HG02884 (cell line): ENCODE measurements at regions not wholly inside any gene's neighbourhood (a gene's known extent, or its start where the extent isn't known, plus 50 kb on each side); places are given as distances from the start of the nearest gene placed in this dataset.

ENCODE experiments used
- ATAC-seq: cut with Tn5 transposase; IDR thresholded peaks from one replicate; pipeline ENCODE4 v1.9.1; 2021; ENCODE audit warnings: mild to moderate bottlenecking, moderate library complexity; ENCODE audit not compliant: unreplicated experiment

DNA sequence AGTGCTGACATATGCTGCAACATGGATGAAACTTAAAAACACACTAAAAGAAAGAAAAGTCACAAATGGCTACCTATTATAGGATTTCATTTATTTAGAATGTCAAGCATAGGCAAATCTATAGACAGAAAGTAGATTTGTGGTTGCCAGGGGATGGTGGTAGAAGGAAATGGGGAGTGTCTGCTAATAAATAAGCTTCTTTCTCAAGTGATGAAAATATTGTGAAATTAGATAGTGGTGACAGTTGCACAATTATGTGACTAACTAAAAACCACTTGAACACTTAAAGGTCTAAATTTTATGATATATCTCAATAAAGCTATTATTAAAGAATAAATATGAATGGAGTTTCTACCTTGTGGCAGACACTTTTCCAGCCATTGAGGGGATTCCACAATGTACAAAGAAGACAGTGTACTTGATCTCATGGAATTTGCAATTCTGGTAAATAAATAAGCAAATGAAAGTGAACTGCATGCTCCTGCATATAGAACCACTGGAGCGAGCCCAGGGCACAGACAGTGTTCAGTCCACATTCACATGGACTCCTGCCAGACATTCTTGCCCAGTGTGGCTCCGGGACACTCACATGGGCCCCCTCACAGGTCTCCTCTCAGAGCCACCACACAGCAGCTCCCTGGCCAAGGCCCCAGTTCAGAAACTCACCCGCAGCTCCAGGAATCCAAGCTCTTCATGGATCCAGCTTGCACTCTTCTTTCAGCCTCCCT is 107.1 kb upstream of the ARID2 start:
- no peak for ATAC-seq

DNA sequence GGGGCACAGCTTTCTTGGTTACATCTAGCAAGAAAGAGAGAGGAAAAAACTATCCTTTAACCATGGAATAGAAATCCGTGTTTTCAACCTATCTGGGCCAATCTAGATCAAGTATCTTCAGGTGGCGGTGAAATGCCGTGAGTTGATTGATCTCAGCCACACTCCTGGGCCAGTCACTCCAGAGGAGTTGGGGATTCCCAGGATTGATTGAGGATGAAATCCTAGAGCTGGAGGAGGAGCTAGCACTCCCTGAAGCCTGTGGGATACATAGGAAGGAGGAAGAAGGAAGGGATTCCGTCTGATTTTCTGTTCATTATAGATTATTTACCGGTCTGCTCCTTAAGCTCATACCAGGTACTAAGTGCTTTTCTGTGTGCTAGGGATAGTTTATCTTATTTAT is 106.3 kb upstream of the ARID2 start:
- ATAC-seq, result no peak

DNA sequence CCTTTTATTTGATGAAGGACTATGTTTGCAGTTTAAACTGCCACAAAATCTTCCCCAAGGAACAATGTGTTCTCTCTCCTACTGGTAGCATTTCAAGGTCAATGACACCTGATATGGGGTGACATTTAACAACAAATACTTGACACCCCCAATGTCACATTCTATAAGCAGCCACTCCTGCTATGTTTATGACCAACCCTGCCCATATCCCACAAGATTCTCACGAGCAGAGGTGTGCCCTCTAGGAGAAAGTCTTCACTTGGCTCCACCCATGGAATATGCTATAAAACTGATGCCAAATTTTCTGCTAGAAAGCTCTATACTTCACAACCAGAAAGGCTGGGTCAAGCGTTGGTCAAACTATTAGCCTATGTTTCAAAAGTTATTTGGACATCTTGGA is 105.6 kb upstream of the ARID2 start:
- no peak for ATAC-seq

DNA sequence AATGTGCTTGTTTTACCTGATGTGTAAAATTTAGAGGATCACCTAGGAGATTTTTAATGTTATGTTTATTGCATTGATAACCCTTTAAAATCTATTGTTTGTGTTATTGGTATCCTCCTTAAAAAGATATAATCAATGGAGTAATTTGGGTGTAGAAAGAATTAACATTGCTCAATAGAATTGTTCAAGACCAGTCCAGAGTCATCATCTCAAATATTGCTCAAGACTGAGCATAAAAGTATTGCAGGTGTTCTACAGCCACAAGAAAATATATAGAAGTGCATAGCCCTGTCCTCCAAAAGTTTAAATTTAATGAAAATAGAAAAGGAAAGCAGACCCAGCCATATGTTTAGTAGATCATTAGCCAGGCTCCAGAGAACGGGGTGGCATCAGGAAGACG is 102.5 kb upstream of the ARID2 start:
- ATAC-seq, result no peak

DNA sequence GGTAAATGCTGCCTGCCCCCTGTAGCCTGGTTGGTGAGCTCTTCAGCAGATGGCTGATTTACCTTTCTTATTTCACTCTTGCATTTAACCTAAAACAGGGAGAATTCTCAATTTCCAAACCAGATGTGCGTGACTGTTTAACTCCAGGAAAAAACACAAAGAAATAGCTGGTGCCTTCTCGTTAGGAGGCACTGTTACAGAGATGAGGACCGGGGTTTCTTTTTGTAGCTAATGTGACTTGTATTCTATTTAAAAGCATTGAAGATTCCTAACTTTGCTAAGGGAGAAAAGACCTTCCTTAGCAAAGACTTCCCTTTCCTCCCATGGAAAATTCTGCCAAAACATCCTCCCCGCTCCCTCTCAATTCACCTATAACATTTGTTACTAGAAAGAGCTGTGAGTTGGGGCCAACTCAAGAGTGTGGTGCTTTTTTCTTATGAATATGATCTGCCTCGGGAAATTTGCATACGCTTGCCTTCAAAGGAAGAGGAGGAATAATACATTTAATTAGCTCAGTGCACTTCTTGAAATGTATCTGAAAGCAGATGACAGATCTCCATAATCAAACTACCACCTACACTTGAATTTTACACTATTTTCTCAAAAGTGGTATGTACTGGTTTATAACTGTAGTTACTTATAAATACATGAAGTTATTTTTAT is 102.0 kb upstream of the ARID2 start:
- no peak for ATAC-seq

DNA sequence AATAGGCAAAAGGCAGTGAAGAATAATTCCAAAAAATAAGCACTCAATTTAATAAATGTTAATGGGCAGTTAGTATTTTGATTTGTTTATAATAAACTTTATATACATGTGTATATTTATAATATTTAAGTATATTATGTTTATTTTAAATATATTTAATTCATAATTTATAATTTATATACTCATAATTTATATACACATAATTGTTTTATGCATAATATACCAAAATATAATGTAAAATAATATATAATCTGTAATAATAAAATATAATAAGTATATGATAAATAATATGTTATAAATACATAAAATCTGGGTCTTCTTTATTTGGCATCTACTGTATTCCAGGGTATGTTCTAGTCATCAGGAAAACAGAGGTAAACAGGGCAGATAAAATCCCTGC is 100.2 kb upstream of the ARID2 start:
- ATAC-seq, result no peak

DNA sequence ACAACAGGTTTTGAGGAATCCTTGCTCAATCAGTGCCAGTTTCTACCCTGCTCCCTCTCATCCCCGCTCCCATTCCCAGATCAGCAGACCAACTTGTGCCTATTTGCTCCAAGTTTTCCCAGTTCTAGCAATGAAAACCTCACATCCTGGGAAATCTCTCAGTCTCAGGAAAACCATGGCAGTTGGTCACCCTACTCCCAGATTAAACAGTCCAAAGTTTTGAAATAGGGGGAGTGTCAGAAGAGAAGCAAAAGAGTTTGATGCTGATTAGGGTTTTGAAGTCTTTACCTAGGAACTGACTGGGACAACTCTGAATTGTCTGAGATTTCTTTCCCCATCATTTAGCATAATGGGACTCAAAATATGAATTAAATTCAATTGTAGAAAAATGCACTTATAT is 95.8 kb upstream of the ARID2 start:
- no peak for ATAC-seq

DNA sequence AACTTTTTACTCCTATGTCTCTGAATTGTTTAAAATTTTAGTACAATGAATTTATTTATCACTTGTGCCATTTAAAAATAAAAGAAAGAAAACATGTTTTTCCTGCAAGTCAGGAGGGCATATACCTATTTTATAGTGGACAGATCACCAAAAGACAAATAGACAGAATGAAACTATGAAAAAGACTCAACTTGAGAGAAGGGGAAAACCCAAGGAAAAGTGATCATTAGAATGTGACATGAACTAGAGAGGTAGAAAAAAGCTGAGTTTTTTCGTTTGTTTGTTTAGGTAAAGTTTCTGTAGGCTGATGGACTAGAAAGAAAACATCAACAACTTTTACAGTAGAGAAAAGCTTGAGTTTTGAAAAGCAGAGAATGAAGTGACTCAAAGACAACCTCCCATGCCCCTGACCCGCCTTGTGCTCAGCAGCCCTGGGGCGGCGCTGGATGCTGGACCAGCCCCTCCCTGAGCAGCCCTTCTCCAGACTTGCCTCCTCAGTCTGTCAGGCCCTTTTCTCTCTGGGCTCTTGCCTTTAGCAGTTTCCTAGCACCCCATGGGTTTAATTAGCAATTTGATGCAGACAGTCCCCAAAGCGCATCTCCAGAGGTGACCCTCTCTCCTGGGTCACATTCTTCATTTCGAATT is 95.1 kb upstream of the ARID2 start:
- ATAC-seq, result peak; percentile 63

DNA sequence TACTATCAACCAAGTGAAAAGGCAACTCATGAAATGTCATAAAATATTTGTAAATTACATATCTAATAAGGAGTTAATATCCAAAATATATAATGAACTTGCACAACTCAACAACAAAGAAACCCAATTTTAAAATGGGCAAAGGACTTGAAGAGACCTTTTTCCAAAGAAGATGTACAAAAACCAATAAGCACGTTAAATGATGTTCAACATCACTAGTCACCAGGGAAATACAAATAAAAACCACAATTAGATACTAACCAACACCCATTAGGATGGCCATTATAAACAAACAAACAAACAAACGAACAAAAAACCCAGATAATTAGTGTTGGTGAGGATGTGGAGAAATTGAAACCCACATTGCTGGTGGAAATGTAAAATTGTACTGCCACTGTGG is 92.3 kb upstream of the ARID2 start:
- ATAC-seq, result no peak

DNA sequence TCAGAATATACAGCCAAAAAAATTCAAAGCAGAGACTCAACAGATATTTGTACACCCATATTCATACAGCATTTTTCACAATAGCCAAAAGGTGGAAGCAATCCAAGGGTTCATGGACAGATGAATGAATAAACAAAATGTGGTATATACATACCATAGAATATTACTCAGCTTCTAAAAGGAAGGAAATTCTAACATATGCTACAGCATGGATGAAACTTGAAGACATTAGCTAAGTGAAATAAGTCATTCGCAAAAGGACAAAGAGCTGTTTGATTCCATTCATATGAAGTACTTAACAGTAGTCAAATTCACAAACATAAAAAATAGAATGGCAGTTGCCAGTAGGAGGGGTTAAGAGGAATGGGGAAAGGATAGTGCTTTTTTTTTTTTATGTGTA is 91.8 kb upstream of the ARID2 start:
- no peak for ATAC-seq

DNA sequence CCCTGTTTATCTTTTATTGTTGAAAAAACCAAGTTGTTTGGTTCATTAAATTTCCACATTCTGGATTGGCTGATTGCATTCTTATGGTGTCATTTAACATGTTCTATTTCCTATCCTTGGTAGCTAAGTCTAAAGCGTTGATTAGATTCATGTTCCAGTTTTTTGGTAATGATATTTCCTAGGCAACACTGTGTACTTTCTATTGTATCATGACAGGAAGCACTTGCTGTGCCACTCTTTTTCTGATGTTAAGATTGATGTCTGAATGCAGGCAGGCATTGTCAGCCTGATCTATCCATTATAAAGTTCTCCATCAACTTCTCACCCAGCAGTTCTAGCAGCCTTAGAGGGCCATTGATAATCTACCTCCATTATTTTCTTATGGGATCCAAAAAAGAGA is 91.1 kb upstream of the ARID2 start:
- ATAC-seq, result no peak

DNA sequence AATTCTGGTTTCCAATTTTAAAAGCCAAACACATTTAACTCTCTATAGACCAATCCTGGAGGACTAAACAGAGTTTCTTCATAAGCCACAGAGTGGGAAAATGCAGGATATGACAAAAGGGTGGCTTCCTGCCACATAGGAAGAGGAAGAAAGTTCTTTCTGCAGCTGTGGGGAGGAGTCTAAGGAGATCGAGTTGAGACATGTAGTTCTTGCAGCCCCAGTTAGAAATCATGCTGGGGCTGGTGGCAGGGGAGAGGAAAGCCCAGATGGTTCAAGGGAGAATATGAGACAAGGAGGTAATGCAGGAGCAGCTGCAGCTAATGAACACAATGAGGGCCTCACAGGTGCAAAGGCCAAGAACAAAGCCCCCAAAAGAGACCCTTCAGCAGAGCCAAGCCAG is 85.0 kb upstream of the ARID2 start:
- no peak for ATAC-seq

DNA sequence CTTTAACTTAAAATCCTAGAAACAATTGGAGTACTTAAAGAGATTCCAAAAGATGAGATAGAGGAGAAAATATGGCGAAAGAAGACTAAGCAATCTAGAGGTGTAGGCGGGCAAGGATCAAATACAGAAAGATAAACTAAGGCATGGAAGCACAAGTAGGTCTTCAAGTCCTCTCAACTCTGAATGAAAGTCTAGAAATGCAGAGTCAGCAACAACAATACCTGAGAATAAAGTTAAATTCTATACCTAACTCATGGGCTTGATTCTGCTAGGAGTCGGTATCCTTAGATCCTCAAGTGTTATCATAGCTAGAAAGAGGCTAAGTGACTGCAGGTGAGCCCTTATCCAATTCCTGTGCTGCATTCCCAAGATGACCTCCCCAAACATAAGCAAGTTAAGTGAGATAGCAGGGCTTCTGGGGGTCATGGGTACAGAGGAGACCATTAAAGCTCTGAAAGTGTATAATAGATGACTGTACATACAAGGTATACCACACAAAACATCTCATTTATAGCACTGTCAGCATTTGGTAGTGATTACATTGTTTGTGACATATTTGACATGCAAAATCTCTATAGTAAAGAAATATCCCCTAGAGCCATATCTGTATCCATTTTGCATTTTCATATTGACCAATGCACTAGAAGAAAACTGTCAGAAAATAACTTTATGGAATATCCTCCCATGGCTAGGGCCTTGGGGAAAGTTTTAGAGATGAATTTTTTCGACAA is 82.5 kb upstream of the ARID2 start:
- ATAC-seq, result no peak

DNA sequence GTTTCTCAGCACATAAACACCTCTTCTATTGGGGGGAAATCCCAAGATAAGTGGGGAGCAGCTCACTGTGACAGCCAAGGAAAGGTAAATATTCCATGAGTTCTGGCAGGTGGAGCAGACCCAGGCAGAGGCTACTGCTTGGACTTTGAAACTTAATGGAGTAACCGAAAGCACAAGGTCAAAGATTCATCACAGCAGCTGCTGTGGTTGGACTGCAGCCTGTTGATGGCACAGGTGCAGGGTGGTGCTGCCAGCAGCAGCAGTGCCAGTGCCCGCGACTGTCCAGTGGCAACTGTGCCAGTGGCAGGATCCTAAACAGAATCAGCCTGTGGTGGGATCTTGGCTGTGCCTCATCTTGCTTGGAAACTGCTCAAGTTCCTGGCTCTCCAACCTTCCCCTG is 81.4 kb upstream of the ARID2 start:
- ATAC-seq, result no peak

DNA sequence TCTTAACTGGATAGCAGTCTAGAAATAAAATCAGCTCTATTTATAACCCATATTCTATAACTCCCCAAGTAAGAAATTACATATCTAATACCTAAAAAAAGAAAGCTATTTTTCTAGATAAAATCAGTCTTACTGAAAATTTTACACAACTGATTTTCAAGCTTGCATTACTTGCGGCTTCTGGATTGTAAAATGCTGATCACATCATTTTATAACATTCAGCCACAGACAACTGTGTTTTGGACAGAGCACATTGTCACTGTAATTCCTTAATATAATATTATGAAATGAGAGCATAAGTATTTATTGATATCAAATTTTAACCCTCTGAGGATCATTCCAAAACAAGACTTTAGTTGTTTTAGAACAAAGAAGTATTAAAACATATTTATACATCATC is 78.5 kb upstream of the ARID2 start:
- no peak for ATAC-seq

DNA sequence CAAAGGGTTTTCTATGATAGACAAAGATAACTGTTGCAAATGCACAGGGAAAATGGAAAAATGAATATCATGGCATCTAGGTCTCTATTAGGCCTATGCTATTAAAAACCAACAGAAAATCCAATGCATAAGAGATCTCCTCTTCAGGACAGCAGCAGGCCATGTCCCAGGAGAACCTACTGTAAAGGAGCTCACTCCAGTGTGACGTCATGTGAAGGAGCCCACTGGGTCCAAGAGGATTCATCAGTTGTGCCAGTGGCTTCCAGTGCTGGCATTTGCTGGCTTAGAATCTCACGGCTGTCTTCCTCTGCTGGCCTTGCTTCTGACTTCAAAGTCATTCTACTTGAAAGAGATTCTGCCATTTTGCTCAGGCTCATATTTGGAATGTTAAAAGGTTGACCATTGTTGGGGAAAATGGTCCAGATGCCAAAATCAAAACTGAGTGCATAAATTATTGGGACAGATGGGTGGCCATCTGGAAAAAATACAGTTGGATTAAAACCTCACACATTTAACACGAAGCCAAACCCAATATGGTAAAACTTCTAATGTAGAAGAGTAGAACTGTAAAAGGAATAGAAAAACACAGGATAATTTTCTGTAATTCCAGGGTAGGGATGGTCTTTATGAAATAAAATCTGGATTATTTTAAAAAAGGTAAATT is 75.4 kb upstream of the ARID2 start:
- no peak for ATAC-seq

DNA sequence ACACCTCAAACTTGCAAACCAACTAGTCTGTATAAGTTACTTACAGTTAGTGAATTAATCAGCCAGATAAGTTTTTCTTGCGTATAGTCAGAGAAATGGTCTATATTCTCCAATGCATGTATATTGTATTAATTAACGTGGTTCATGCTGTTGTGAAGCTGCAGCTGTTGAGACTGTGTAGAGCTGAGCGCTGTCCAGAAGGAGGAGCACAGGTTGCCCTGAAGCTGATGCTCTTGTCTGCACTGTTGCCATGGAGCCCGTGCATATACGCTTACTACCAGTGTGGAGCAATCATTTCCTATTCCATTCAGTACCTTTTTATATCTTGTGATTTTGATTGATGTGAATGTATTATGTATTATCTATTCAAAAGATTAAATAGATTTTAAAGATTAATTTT is 74.3 kb upstream of the ARID2 start:
- no peak for ATAC-seq

DNA sequence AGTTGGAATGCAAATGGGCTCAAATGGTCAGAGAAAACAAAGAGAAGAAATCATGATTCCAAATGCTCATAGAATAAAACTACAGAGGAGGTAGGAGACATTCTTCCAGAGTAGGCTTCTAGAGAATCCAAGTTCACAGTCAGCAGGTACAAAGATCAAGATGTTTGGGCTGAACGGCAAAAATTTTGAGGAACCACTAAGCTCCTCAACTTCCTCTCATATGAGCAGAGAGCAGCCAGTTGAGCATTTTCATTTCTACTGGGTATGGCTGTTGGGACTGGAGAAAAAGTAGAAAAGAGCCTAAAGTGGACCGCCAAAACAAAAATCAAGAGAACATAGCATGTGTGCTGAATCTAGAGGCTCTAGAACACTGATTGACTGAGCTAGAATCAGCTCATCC is 73.8 kb upstream of the ARID2 start:
- no peak for ATAC-seq

DNA sequence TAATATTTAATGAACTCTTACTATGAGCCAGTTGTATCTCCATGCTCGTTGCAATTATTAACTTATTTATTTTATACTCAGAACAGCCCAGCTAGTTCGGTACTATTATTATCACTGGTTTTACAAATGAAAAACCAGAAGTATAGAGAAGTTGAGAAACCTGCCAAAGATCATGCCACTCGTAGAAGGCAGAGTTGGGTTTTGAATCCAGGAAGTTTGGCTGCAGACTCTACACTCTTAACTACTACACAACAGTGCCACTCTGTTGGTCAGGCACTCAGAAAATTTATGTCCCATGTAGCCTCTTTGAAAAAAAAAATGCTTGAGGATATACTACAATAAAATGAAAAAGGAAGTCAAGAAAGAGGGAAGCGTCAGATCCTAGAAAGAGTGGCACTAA is 71.5 kb upstream of the ARID2 start:
- no peak for ATAC-seq

DNA sequence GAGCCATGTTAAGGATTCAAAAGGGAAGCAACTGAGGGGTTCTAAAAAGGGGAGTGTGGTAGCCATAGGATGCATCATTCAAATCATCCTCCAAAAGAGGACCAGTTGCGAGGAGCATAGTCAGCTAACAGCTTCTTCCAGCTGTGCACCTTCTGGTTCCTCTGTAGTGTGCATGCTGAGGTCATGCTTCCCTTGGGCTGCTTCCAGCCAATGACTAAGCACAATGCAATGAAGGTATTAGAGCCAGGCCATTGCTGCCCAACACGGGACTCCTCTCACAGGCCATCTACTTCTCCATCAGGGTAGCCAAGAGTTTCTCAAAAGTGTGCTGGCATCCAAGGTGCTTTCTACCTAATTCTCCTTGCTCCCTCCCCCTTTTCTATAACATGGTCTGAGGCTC is 69.2 kb upstream of the ARID2 start:
- ATAC-seq, result no peak

DNA sequence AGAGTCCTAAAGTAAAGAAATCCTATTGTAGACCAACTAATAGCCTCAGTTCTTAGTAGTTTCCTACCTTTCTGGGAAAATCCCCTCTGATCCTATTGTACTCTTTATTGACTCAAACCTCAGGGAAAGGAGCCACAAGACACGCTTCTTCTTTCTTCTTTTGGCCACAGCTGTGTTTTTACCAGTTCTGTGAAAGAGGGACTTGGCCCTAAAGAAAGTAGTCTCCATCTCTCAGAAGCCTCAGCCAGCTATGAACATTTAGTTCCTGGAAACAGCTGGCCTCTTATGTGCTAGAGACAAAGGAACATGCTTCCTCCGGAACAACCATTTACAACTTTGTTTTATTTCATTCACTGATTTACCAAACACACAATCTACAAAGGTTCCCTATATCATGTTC is 66.1 kb upstream of the ARID2 start:
- ATAC-seq, result no peak
